ENCODE measurements at regions not wholly inside any gene's neighbourhood (a gene's known extent, or its start where the extent isn't known, plus 50 kb on each side); places are given as distances from the start of the nearest gene placed in this dataset.

DNA sequence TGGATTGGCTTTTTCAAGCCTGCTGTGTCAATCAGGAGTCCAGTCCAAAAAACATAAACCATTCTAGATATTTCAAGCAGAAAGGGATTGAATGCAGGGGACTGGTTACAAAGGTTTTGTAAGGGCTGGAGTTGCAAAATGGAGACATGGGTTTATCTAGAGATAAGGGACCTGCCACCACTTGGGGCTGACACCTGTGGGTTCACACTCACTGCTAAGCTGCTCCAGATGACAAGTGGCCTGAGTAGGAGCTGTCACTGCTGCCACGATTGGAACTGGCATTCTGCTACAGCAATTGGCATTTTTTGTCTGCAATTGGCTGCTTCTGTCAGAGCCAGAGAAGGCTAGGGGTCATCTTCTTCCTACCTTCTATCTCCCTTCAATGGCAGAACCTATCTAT lies 66.3 kb upstream of the ZFR start:
- TF ChIP-seq POLR2A (IDR thresholded peaks at IDR 0.05; ENCODE audit: low read length) (no peak), GATA1 (IDR thresholded peaks at IDR 0.05; ENCODE audit: low read depth, low read length) (no peak)

Measured in erythroblast (primary cell).